ENCODE measurements at regions not wholly inside any gene's neighbourhood (a gene's known extent, or its start where the extent isn't known, plus 50 kb on each side); places are given as distances from the start of the nearest gene placed in this dataset.

DNA sequence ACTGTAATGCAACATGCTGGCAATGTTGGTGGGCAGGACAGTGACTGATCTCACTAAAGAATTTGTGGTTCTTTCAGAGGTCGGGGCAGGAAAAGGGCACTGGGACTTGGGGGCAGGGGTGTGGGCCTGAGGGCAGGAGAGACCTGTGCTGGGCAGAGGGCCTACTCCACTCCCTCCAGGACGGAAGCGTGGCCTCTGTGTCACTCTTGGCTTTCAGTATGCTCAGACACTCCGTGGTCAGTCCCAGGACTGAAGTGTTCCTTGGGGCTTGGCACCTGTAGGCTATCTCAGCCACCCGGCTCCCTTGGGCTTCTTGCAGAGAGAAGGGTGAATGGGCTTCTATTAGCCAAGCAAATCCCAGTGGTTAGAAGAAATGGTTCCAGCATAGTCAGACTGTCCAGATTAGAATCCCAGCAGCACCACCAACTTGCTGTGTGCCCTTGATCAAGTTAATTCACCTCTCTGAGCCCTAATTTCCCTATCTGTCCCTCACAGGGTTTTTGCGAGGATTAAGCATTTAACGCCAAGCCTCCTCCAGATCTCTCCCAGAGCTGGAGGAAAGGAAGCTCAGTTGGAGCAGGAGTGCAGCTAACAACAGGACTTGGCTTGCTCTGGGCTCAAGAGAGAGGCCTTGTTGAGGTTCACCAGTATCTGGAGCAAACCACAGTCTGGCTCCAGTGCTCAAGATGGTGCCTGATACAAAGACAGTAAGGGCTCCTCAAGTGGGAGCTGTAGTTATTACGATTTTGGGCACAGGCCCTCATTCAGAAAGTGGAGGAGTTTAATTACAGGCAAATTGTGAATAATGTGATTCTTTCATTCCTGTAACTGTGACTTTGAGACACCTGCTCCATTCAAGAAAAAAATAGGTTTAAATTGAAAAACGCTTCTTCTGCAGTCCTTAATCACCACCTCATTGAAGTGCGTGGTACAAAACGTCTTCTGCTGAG lies 57.7 kb upstream of the LRP8 start:
- H3K4me3 ChIP-seq (ENCODE audit: low read length) = no peak overlapping the region
- DNase-seq (ENCODE audit: low read depth) = peak; percentile 5
- TF ChIP-seq CTCF (conservative IDR thresholded peaks at IDR 0.05; ENCODE audit: low read length) = no peak

DNA sequence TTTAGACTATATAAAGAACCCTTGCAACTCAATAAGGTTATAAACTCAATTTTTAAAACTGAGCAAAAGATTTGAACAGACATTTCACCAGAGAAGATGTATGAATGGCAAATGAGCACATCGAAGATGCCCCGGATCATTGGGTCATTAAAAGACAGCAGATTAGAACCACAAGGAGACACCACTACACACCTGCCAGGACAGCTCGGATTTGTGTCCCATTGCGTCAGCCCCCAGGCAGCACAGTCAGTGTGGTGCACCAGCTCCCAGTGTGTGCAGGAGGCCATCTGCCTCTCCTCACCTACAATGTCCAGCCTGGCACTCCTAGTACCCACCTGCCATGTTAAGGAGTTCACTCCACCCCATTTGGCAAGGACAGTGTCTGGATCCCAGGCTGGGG lies 61.1 kb upstream of the LRP8 start:
- TF ChIP-seq CTCF (conservative IDR thresholded peaks at IDR 0.05; ENCODE audit: low read length) = no peak
- no peak for DNase-seq (ENCODE audit: low read depth)
- H3K4me3 ChIP-seq (ENCODE audit: low read length) = no peak overlapping the region

DNA sequence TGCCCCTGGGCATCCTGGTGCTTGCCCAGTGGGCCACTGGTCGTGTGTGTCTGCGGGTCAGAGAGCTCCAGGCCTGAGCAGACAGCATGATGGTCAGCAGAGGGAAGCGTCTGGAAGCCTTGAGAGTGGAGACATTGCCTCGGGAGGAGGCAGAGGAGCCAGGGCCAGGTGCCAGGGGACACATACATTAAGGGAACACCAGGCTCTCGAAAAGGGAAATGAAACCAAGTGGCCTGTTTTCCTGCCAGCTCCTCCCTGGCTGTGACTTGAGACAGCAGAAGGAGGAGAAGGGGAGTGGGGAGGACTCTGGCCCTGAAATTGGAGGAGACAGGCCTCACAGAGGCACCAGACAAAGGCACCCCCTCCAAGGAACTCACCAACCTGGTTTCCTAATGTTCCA lies 62.4 kb upstream of the LRP8 start:
- TF ChIP-seq CTCF (conservative IDR thresholded peaks at IDR 0.05; ENCODE audit: low read length) = no peak
- H3K4me3 ChIP-seq (ENCODE audit: low read length) = no peak overlapping the region

DNA sequence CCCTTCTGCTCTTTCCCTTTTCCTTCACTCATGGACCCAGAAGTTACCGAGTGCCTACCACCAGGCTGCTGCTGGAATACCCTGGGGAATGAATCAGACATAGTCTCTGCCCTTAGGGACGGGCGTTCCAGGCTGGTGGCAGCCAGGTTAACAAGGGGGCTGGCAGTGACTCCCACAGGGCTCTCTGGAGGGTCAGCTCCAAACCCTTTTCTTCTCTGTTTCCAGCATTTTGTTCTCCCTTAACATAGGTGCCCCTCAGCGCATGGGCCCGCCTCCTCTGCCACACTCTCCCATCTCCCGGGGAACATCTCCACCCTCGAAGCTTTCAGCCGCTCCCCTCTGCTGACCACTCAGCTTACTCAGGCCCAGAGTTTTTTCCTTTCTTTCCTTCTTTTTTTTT lies 62.9 kb upstream of the LRP8 start:
- no peak overlapping the region for H3K4me3 ChIP-seq (ENCODE audit: low read length)
- TF ChIP-seq CTCF (conservative IDR thresholded peaks at IDR 0.05; ENCODE audit: low read length) = no peak
- no peak for DNase-seq (ENCODE audit: low read depth)

More for the DNA sequence above, 62.4 kb upstream of the LRP8 start:
- no peak for DNase-seq (ENCODE audit: low read depth)

DNA sequence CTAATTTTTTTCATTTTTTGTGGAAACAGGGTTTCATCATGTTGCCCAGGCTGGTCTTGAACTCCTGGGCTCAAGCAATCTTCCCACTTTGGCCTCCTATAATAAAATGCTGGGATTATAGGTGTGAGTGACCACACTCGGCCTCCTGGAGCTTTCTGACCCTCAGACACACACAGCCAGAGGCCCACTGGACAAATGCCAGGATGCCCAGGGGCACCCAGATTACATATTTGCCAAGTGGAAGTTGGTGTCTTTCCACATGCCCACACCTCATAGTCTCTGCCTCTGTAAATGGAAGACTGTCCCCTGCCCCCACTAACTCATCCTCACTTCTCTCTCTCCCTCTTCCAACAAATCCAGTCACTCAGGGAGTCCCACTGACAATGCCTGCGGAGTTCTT lies 63.4 kb upstream of the LRP8 start:
- DNase-seq (ENCODE audit: low read depth) = no peak
- TF ChIP-seq CTCF (conservative IDR thresholded peaks at IDR 0.05; ENCODE audit: low read length) = no peak
- H3K4me3 ChIP-seq (ENCODE audit: low read length) = no peak overlapping the region

GRCh38 chr1:53391982-53392381 lies 64.1 kb upstream of the LRP8 start:
- no peak for TF ChIP-seq CTCF (conservative IDR thresholded peaks at IDR 0.05; ENCODE audit: low read length)
- no peak overlapping the region for H3K4me3 ChIP-seq (ENCODE audit: low read length)
- peak; percentile 43 for DNase-seq (ENCODE audit: low read depth)

DNA sequence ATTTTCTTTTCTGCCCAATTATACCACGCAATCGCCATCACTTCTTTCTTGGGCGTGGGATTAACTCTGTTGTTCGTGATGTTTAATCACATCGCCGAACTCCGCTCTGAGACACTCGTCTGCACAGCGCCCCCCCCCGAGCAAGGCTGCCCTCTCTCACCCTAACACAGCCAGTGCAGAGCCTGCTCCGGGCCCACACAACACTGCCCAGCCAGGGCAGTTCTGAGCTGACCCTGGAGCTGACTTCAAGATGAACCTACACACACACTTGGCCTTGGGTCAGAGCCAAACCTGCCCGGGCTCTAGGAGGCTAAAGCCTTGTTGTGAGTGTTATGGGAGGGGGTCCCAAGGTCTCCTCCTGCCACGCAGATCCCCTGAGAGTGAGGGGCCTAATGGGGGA lies 64.6 kb upstream of the LRP8 start:
- no peak for TF ChIP-seq CTCF (conservative IDR thresholded peaks at IDR 0.05; ENCODE audit: low read length)
- H3K4me3 ChIP-seq (ENCODE audit: low read length) = no peak overlapping the region

More for the DNA sequence above, 64.6 kb upstream of the LRP8 start:
- DNase-seq (ENCODE audit: low read depth) = no peak
